GM12878 (cell line): ENCODE measurements at regions not wholly inside any gene's neighbourhood (a gene's known extent, or its start where the extent isn't known, plus 50 kb on each side); places are given as distances from the start of the nearest gene placed in this dataset.

Source experiments
- ATAC-seq: fragments of 200-7000 bp; cut with Tn5 transposase; 3 replicates; pipeline ENCODE4 v1.9.1; 2020; ENCODE audit warnings: mild to moderate bottlenecking, moderate library complexity
- BruUV-seq: library from RNA; stranded (reverse); fragments of 400-500 nt; replicated peaks from 2 replicates; lab custom pipeline; 2021; lab: Mats Ljungman, UMichigan
- CTCF ChIA-PET: fragments of 300-600 bp; sonication (Branson Sonifier 250); formaldehyde crosslinking; extraction: SDS; loops from one replicate; lab custom pipeline; 2021; ENCODE audit warnings: inconsistent platforms; lab: Yijun Ruan, JAX
- POLR2A ChIA-PET: fragments of 350-600 bp; formaldehyde crosslinking; extraction: SDS; loops from one replicate; lab custom pipeline; 2021; ENCODE audit warnings: inconsistent platforms; lab: Charles Lee
- RAD21 ChIA-PET: fragments of 300-600 bp; sonication (Branson Sonifier 250); formaldehyde crosslinking; loops from one replicate; lab custom pipeline; 2023; ENCODE audit warnings: antibody characterized with exemption; ENCODE audit not compliant: unreplicated experiment; lab: Charles Lee
- SMC1A ChIA-PET: fragments of 300-600 bp; sonication (Branson Sonifier 250); formaldehyde crosslinking; loops from one replicate; lab custom pipeline; 2023; ENCODE audit not compliant: unreplicated experiment, uncharacterized antibody; lab: Charles Lee
- DNase-seq: peaks from one replicate; pipeline ENCODE4 v3.0.0-alpha.2; 2011; ENCODE audit warnings: low read depth, low spot score
- FAIRE-seq: peaks from 3 replicates; lab custom pipeline; 2011; peaks lifted over from hg19 to GRCh38; lab: Jason Lieb, UNC
- H2AFZ ChIP-seq: 2 replicates; pipeline ENCODE4 v1.6.0; 2011; ENCODE audit warnings: low read depth, low read length, control low read depth; ENCODE audit not compliant: control insufficient read depth
- H3K27ac ChIP-seq: 2 replicates; pipeline ENCODE4 v1.5.1; 2011; ENCODE audit warnings: control low read depth; ENCODE audit not compliant: control insufficient read depth, insufficient read depth
- H3K27me3 ChIP-seq, 2 experiments: replicated peaks in 1 of 2; 2 replicates each; pipeline versions ENCODE4 v1.6.0 to v1.6.1; 2011; ENCODE audit warnings: low read length in 1 of 2; ENCODE audit not compliant: control insufficient read depth in 2 of 2, insufficient read depth in 2 of 2
- H3K36me3 ChIP-seq, 2 experiments: 2 replicates each; pipeline ENCODE4 v1.5.1; 2011; ENCODE audit warnings: low read length in 1 of 2; ENCODE audit not compliant: control insufficient read depth in 2 of 2, insufficient read depth in 2 of 2
- H3K4me1 ChIP-seq: 2 replicates; pipeline ENCODE4 v1.6.1; 2011; ENCODE audit warnings: mild to moderate bottlenecking, low read length, moderate library complexity, mixed read lengths; ENCODE audit not compliant: control insufficient read depth, insufficient read depth
- H3K4me2 ChIP-seq: 2 replicates; pipeline ENCODE4 v1.6.0; 2011; ENCODE audit warnings: control low read depth; ENCODE audit not compliant: control insufficient read depth, insufficient read depth
- H3K4me3 ChIP-seq: fragments of 200-600 bp; sonication (generic); 2 replicates; pipeline ENCODE4 v1.5.1; 2016
- H3K79me2 ChIP-seq: 2 replicates; pipeline ENCODE4 v1.6.0; 2011; ENCODE audit warnings: low read length; ENCODE audit not compliant: control insufficient read depth, insufficient read depth
- H3K9ac ChIP-seq: 2 replicates; pipeline ENCODE4 v1.8.0; 2011; ENCODE audit warnings: low read length, control low read depth, mixed read lengths; ENCODE audit not compliant: control insufficient read depth, insufficient read depth
- H3K9me3 ChIP-seq: replicated peaks from 3 replicates; pipeline ENCODE4 v1.5.1; 2011; ENCODE audit warnings: mild to moderate bottlenecking, low read length; ENCODE audit not compliant: control insufficient read depth, insufficient read depth
- H4K20me1 ChIP-seq: 2 replicates; pipeline ENCODE4 v1.6.0; 2011; ENCODE audit not compliant: control insufficient read depth, insufficient read depth
- BCL3 ChIP-seq: IDR thresholded peaks from 2 replicates; pipeline ENCODE4 v1.6.1; 2011; ENCODE audit warnings: borderline replicate concordance, low read depth, mild to moderate bottlenecking, moderate library complexity, low read length; ENCODE audit not compliant: insufficient read depth, poor library complexity, severe bottlenecking
- CTCF ChIP-seq, 3 experiments: IDR thresholded peaks in 2 of 3; conservative IDR thresholded peaks in 1 of 3; 2 replicates each; pipeline ENCODE4 v1.5.1; 2011; ENCODE audit warnings: low read depth in 3 of 3, low read length in 3 of 3, mild to moderate bottlenecking in 3 of 3, control low read depth in 2 of 3, moderate library complexity in 2 of 3, inconsistent platforms in 1 of 3, mixed read lengths in 1 of 3; ENCODE audit not compliant: control insufficient read depth in 2 of 3, insufficient read depth in 1 of 3; ENCODE audit errors: extremely low read depth in 1 of 3
- CUX1 ChIP-seq: IDR thresholded peaks from 2 replicates; pipeline ENCODE4 v1.6.1; 2012; ENCODE audit warnings: improper control_type of control experiment, low read depth, low read length; ENCODE audit not compliant: insufficient replicate concordance
- IKZF2 ChIP-seq, 2 experiments: fragments of 450-650 bp; IDR thresholded peaks; 2 replicates each; pipeline ENCODE4 v1.6.1; 2017; ENCODE audit warnings: mild to moderate bottlenecking in 2 of 2, moderate library complexity in 2 of 2
- PAX8 ChIP-seq: fragments of 450-650 bp; IDR thresholded peaks from 2 replicates; pipeline ENCODE4 v1.6.1; 2017; ENCODE audit warnings: mild to moderate bottlenecking, moderate library complexity
- POLR2AphosphoS2 ChIP-seq: IDR thresholded peaks from 2 replicates; pipeline ENCODE4 v1.6.1; 2011; ENCODE audit warnings: low read depth, mild to moderate bottlenecking, low read length, improper control_type of control experiment, moderate library complexity
- YBX1 ChIP-seq: fragments of 450-650 bp; IDR thresholded peaks from 2 replicates; pipeline ENCODE4 v1.6.1; 2016; ENCODE audit warnings: antibody characterized with exemption
- ZSCAN29 ChIP-seq: fragments of 450-650 bp; IDR thresholded peaks from 2 replicates; pipeline ENCODE4 v1.6.1; 2017; ENCODE audit warnings: mild to moderate bottlenecking, moderate library complexity
- WGBS: methylation state at CpG from one replicate; pipeline ENCODE4 v1.1.6; 2016; ENCODE audit warnings: low lambda C conversion rate; ENCODE audit not compliant: insufficient replicate concordance, insufficient coverage; ENCODE audit errors: missing lambda C conversion rate; 5-methylcytosine and 5-hydroxymethylcytosine counted together
- in situ Hi-C: fragments of 300-500 bp; cut with MboI; formaldehyde crosslinking; loops from 9 replicates; pipeline ENCODE4 v1.14.3; 2018; ENCODE audit warnings: mixed read lengths
- intact Hi-C: fragments of 100-400 bp; cut with micrococcal nuclease; formaldehyde crosslinking; loops from one replicate; pipeline ENCODE4 v1.14.2; 2022; ENCODE audit not compliant: unreplicated experiment
- TF ChIP-seq, protein P1 (sequence below): fragments of 450-650 bp; IDR thresholded peaks from 2 replicates; pipeline ENCODE4 v1.6.1; 2018; ENCODE audit warnings: borderline replicate concordance, mild to moderate bottlenecking; ENCODE audit not compliant: partially characterized antibody

- SMC1A ChIA-PET, result no interaction called here
- POLR2A ChIA-PET, result no interaction called here
- H3K9ac ChIP-seq, result no peak overlapping the region
- no peaks in the 10 kb centered on the region for H3K79me2 ChIP-seq
- CTCF ChIA-PET, result interaction anchor here (1.4 kb wide), 1 partner anchor 17 kb away, joined by 3 read pairs; no protein-coding TSS in a partner anchor
- ATAC-seq (no peak), DNase-seq (no peak), FAIRE-seq (no peak)
- WGBS, result 0% methylated on average over 1 of the region's 1 CpG
- intact Hi-C loops (no loop called here), in situ Hi-C loops (no loop called here)
- H4K20me1 ChIP-seq, result no peaks in the 10 kb centered on the region
- no TSS peak for BruUV-seq
- H3K27me3 ChIP-seq, result no peaks in the 10 kb centered on the region
- no peak overlapping the region for H2AFZ ChIP-seq
- no peak overlapping the region for H3K27ac ChIP-seq
- H3K36me3 ChIP-seq, result no peaks in the 10 kb centered on the region
- H3K9me3 ChIP-seq, result no peaks in the 10 kb centered on the region
- H3K4me3 ChIP-seq, result no peak overlapping the region
- RAD21 ChIA-PET, result no interaction called here
- H3K4me1 ChIP-seq, result no peaks in the 10 kb centered on the region
- H3K4me2 ChIP-seq, result no peak overlapping the region
- TF ChIP-seq, protein P1, sequence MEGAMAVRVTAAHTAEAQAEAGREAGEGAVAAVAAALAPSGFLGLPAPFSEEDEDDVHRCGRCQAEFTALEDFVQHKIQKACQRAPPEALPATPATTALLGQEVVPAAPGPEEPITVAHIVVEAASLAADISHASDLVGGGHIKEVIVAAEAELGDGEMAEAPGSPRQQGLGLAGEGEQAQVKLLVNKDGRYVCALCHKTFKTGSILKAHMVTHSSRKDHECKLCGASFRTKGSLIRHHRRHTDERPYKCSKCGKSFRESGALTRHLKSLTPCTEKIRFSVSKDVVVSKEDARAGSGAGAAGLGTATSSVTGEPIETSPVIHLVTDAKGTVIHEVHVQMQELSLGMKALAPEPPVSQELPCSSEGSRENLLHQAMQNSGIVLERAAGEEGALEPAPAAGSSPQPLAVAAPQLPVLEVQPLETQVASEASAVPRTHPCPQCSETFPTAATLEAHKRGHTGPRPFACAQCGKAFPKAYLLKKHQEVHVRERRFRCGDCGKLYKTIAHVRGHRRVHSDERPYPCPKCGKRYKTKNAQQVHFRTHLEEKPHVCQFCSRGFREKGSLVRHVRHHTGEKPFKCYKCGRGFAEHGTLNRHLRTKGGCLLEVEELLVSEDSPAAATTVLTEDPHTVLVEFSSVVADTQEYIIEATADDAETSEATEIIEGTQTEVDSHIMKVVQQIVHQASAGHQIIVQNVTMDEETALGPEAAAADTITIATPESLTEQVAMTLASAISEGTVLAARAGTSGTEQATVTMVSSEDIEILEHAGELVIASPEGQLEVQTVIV, result no peak
- TF ChIP-seq POLR2AphosphoS2 (no peak), CUX1 (no peak), ZSCAN29 (no peak), IKZF2 (IDR thresholded peaks at IDR 0.05) (no peak), BCL3 (no peak), YBX1 (no peak), CTCF (IDR thresholded peaks at IDR 0.05 in 2 of 3, conservative IDR thresholded peaks at IDR 0.05 in 1 of 3; ENCODE audit: control insufficient read depth in 2 of 3, extremely low read depth in 1 of 3, insufficient read depth in 1 of 3, low read depth in 3 of 3, low read length in 3 of 3) (no peak), PAX8 (no peak)
Observed at GRCh38 chr11:87438416-87438815, 400.7 kb downstream of the TMEM135 start.
